ENCODE measurements at regions not wholly inside any gene's neighbourhood (a gene's known extent, or its start where the extent isn't known, plus 50 kb on each side); places are given as distances from the start of the nearest gene placed in this dataset.

- 75% methylated on average over 19 of the region's 22 CpGs for WGBS
- no peaks in the 10 kb centered on the region for H3K4me1 ChIP-seq
- H3K27ac ChIP-seq (replicated peaks in 1 of 4): no peak overlapping the region
- intact Hi-C loops (cut with DNase I): no loop called here
- DNase-seq (ENCODE audit: extremely low spot score): no peak
- no peak overlapping the region for H3K4me3 ChIP-seq
- TF ChIP-seq POLR2A (IDR thresholded peaks at IDR 0.05; ENCODE audit: low read depth) (no peak), EP300 (IDR thresholded peaks at IDR 0.05) (no peak), POLR2AphosphoS5 (IDR thresholded peaks at IDR 0.05) (no peak)
- TF ChIP-seq, protein P1, sequence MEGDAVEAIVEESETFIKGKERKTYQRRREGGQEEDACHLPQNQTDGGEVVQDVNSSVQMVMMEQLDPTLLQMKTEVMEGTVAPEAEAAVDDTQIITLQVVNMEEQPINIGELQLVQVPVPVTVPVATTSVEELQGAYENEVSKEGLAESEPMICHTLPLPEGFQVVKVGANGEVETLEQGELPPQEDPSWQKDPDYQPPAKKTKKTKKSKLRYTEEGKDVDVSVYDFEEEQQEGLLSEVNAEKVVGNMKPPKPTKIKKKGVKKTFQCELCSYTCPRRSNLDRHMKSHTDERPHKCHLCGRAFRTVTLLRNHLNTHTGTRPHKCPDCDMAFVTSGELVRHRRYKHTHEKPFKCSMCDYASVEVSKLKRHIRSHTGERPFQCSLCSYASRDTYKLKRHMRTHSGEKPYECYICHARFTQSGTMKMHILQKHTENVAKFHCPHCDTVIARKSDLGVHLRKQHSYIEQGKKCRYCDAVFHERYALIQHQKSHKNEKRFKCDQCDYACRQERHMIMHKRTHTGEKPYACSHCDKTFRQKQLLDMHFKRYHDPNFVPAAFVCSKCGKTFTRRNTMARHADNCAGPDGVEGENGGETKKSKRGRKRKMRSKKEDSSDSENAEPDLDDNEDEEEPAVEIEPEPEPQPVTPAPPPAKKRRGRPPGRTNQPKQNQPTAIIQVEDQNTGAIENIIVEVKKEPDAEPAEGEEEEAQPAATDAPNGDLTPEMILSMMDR (IDR thresholded peaks at IDR 0.05): no peak
- peaks cover 0 to 59% (median 0%) of the 10 kb centered on the region in 4 donors for H3K27me3 ChIP-seq
- no peaks in the 10 kb centered on the region for H3K9me3 ChIP-seq
- no peaks in the 10 kb centered on the region for H3K36me3 ChIP-seq
Observed at GRCh38 chr1:29488086-29488793, 251.9 kb downstream of the PTPRU start.

- Histone ChIP-seq H3K4me1 (no peaks in the 10 kb centered on the region), H3K9me3 (no peaks in the 10 kb centered on the region), H3K4me3 (no peak overlapping the region), H3K27me3 (peaks cover 0 to 54% (median 0%) of the 10 kb centered on the region in 4 donors), H3K36me3 (no peaks in the 10 kb centered on the region), H3K27ac (replicated peaks in 1 of 4) (no peak overlapping the region)
- DNase-seq (ENCODE audit: extremely low spot score): no peak
- 91% methylated on average over 6 of the region's 6 CpGs for WGBS
- TF ChIP-seq POLR2AphosphoS5 (IDR thresholded peaks at IDR 0.05) (no peak), EP300 (IDR thresholded peaks at IDR 0.05) (no peak), POLR2A (IDR thresholded peaks at IDR 0.05; ENCODE audit: low read depth) (no peak)
- TF ChIP-seq, protein P1 (IDR thresholded peaks at IDR 0.05): no peak
- intact Hi-C loops (cut with DNase I): no loop called here
Observed at GRCh38 chr1:29487291-29487690, 251.0 kb downstream of the PTPRU start.

DNA sequence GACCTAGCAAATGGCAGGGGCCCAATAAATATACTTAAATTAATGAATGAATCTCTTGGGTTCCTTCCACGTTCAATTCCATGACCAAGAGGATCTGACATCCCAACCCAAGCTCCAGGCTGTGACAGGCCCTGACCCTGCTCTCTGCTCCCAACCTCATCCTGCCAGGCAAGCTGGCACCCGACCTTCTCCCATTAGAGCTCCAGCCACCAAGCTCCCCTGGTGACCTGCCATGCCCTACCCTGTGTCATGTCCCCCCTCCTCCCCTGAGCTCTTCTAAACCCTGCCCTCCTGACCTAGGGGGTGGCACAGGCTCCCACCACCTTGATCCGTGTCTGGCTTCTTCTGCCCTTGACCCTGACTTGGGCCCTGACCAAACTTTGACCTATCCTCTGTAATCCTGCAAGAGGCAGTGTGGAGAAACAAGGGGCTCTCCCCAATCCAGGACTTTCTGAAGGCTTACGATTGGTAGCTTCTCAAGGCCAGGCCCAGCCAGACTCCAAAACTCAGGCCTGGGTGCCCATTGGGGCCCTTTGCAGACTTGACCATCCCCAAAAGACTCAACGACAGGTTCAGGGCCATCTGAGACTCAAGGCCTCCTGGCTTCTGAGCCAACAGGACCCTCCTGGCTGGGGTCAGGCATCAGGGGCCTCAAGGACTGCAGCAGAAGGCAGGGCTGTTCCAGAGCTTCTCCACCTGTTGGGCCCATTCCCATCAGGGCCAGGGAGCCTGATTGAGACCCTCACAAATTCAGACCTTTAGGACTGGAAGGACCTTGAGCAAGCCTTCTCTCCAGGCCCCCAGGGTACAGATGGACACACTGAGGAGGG is 249.0 kb downstream of the PTPRU start:
- WGBS: 82% methylated on average over 5 of the region's 5 CpGs
- Histone ChIP-seq H3K9me3 (peaks cover 0 to 9% (median 2%) of the 10 kb centered on the region in 4 donors), H3K27me3 (peaks cover 0 to 55% (median 0%) of the 10 kb centered on the region in 4 donors), H3K4me1 (no peaks in the 10 kb centered on the region), H3K4me3 (no peak overlapping the region), H3K27ac (replicated peaks in 1 of 4) (no peak overlapping the region), H3K36me3 (no peaks in the 10 kb centered on the region)
- TF ChIP-seq POLR2AphosphoS5 (IDR thresholded peaks at IDR 0.05): no peak
- TF ChIP-seq, protein P1 (IDR thresholded peaks at IDR 0.05): no peak
- TF ChIP-seq POLR2A (IDR thresholded peaks at IDR 0.05; ENCODE audit: low read depth): no peak
- no peak for TF ChIP-seq EP300 (IDR thresholded peaks at IDR 0.05)
- DNase-seq (ENCODE audit: extremely low spot score): no peak
- intact Hi-C loops (cut with DNase I): no loop called here

DNA sequence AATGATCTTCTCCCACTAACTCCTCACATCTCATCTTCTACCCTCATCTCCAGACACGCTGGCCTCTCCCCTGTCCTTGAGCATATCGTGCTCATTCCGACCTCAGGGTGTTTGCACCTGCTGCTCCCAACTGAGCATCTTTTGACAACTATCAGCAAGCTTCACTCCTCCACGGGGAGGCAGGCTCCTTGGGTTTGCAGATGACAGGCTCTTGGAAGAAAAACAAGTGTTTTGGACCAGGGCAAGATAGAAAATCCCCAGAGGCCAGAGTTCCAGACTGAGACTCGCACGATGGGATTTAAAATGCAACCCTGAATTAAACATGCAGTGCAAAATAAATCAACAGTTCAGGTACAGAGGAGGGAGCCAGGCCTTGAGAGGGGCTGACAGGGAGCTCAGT is 246.7 kb downstream of the PTPRU start:
- Histone ChIP-seq H3K27me3 (peaks cover 0 to 55% (median 4%) of the 10 kb centered on the region in 4 donors), H3K27ac (replicated peaks in 1 of 4) (no peak overlapping the region), H3K4me3 (no peak overlapping the region), H3K4me1 (no peaks in the 10 kb centered on the region), H3K36me3 (no peaks in the 10 kb centered on the region), H3K9me3 (peaks cover 0 to 9% (median 2%) of the 10 kb centered on the region in 4 donors)
- intact Hi-C loops (cut with DNase I): no loop called here
- 59% methylated on average over 6 of the region's 6 CpGs for WGBS
- TF ChIP-seq EP300 (IDR thresholded peaks at IDR 0.05) (no peak), POLR2AphosphoS5 (IDR thresholded peaks at IDR 0.05) (no peak), POLR2A (IDR thresholded peaks at IDR 0.05; ENCODE audit: low read depth) (no peak)
- TF ChIP-seq, protein P1 (IDR thresholded peaks at IDR 0.05): no peak
- no peak for DNase-seq (ENCODE audit: extremely low spot score)

Data from esophagus muscularis mucosa (tissue), 4 donors.